Activated CD8-positive, alpha-beta T cell treated with anti-CD3 and anti-CD28 coated beads for 36 hours (primary cell): ENCODE measurements at regions not wholly inside any gene's neighbourhood (a gene's known extent, or its start where the extent isn't known, plus 50 kb on each side); places are given as distances from the start of the nearest gene placed in this dataset.

Experiments
- ATAC-seq: fragments of 200-7000 bp; cut with Tn5 transposase; one replicate; pipeline ENCODE4 v1.10.0; 2021; ENCODE audit warnings: mild to moderate bottlenecking, moderate library complexity
- CTCF ChIA-PET: fragments of 350-600 bp; sonication (Branson Sonifier 250); formaldehyde crosslinking; loops from one replicate; lab custom pipeline; 2021; ENCODE audit warnings: antibody characterized with exemption; lab: Charles Lee
- POLR2A ChIA-PET: fragments of 350-600 bp; sonication (Branson Sonifier 250); formaldehyde crosslinking; loops from one replicate; lab custom pipeline; 2021; ENCODE audit warnings: antibody characterized with exemption; lab: Charles Lee
- DNase-seq: peaks from one replicate; pipeline ENCODE4 v3.0.0-alpha.2; 2020
- H3K27ac Mint-ChIP-seq: one replicate; pipeline ENCODE4 v1.8.0; 2021; ENCODE audit warnings: mild to moderate bottlenecking, mixed read lengths
- H3K27me3 Mint-ChIP-seq: one replicate; pipeline ENCODE4 v1.8.0; 2021; ENCODE audit warnings: mixed read lengths
- H3K36me3 Mint-ChIP-seq: one replicate; pipeline ENCODE4 v1.8.0; 2021; ENCODE audit warnings: low read depth, mixed read lengths
- H3K4me1 Mint-ChIP-seq: one replicate; pipeline ENCODE4 v1.8.0; 2021; ENCODE audit warnings: low read depth, mixed read lengths
- H3K4me3 Mint-ChIP-seq: one replicate; pipeline ENCODE4 v1.8.0; 2021; ENCODE audit warnings: mild to moderate bottlenecking, moderate library complexity, mixed read lengths
- H3K9me3 Mint-ChIP-seq: one replicate; pipeline ENCODE4 v1.8.0; 2021; ENCODE audit warnings: mixed read lengths
- intact Hi-C: fragments of 100-400 bp; cut with micrococcal nuclease; formaldehyde crosslinking; loops from one replicate; pipeline ENCODE4 v1.10.0; 2022
- TF ChIP-seq, protein P1 (sequence below): fragments of 200-600 bp; IDR thresholded peaks from one replicate; pipeline ENCODE4 v1.8.0; 2022; ENCODE audit warnings: antibody characterized with exemption, mild to moderate bottlenecking

- TF ChIP-seq, protein P1, sequence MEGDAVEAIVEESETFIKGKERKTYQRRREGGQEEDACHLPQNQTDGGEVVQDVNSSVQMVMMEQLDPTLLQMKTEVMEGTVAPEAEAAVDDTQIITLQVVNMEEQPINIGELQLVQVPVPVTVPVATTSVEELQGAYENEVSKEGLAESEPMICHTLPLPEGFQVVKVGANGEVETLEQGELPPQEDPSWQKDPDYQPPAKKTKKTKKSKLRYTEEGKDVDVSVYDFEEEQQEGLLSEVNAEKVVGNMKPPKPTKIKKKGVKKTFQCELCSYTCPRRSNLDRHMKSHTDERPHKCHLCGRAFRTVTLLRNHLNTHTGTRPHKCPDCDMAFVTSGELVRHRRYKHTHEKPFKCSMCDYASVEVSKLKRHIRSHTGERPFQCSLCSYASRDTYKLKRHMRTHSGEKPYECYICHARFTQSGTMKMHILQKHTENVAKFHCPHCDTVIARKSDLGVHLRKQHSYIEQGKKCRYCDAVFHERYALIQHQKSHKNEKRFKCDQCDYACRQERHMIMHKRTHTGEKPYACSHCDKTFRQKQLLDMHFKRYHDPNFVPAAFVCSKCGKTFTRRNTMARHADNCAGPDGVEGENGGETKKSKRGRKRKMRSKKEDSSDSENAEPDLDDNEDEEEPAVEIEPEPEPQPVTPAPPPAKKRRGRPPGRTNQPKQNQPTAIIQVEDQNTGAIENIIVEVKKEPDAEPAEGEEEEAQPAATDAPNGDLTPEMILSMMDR: no peak
- ChIA-PET POLR2A (no interaction called here), CTCF (no interaction called here)
- no peaks in the 10 kb centered on the region for H3K36me3 Mint-ChIP-seq
- no peak overlapping the region for H3K27ac Mint-ChIP-seq
- no peak for DNase-seq
- no peaks in the 10 kb centered on the region for H3K4me1 Mint-ChIP-seq
- intact Hi-C loops: no loop called here
- H3K27me3 Mint-ChIP-seq: no peaks in the 10 kb centered on the region
- no peak overlapping the region for H3K4me3 Mint-ChIP-seq
- peaks cover 11% of the 10 kb centered on the region for H3K9me3 Mint-ChIP-seq
- no peak for ATAC-seq
These were observed 272.4 kb upstream of the CDH11 start for GRCh38 chr16:65394281-65394680.

- no peak for DNase-seq
- no peak overlapping the region for H3K4me3 Mint-ChIP-seq
- POLR2A ChIA-PET: no interaction called here
- no peaks in the 10 kb centered on the region for H3K27me3 Mint-ChIP-seq
- no peaks in the 10 kb centered on the region for H3K36me3 Mint-ChIP-seq
- H3K27ac Mint-ChIP-seq: no peak overlapping the region
- CTCF ChIA-PET: no interaction called here
- intact Hi-C loops: no loop called here
- peaks cover 13% of the 10 kb centered on the region for H3K9me3 Mint-ChIP-seq
- ATAC-seq: no peak
- TF ChIP-seq, protein P1: no peak
- H3K4me1 Mint-ChIP-seq: no peaks in the 10 kb centered on the region
These were observed 271.1 kb upstream of the CDH11 start for GRCh38 chr16:65392806-65393565.

- no peak for DNase-seq
- intact Hi-C loops: no loop called here
- Mint-ChIP-seq H3K36me3 (no peaks in the 10 kb centered on the region), H3K27ac (no peak overlapping the region), H3K4me3 (no peak overlapping the region), H3K9me3 (peaks cover 21% of the 10 kb centered on the region), H3K27me3 (no peaks in the 10 kb centered on the region), H3K4me1 (no peaks in the 10 kb centered on the region)
- POLR2A ChIA-PET: no interaction called here
- no peak for ATAC-seq
- TF ChIP-seq, protein P1: no peak
- CTCF ChIA-PET: no interaction called here
These were observed 266.7 kb upstream of the CDH11 start for GRCh38 chr16:65388592-65388991.

GRCh38 chr16:65386672-65387071 is 264.8 kb upstream of the CDH11 start:
- TF ChIP-seq, protein P1: no peak
- Mint-ChIP-seq H3K27ac (no peak overlapping the region), H3K4me3 (no peak overlapping the region), H3K27me3 (no peaks in the 10 kb centered on the region), H3K36me3 (no peaks in the 10 kb centered on the region), H3K4me1 (no peaks in the 10 kb centered on the region), H3K9me3 (peaks cover 19% of the 10 kb centered on the region)
- intact Hi-C loops: no loop called here
- POLR2A ChIA-PET: no interaction called here
- CTCF ChIA-PET: no interaction called here
- ATAC-seq (no peak), DNase-seq (no peak)

DNA sequence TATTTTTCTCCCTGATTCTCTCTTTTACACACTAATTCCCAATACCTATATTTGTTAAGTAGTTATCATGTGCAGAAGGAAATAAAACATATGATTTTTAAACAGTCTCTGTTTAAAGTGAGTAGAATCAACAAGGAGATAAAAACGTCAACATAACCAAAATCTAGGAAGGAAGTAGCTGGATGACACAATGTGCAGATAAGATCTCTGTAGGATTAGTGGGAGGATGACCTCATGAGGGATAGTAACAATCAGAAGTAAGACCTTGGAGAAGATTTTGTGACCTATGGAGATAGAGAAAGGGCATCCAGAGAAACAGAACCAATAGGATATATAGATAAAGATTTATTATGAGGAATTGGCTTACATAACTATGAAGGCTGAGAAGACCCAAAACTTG is 262.6 kb upstream of the CDH11 start:
- TF ChIP-seq, protein P1: no peak
- ATAC-seq: no peak
- H3K27me3 Mint-ChIP-seq: no peaks in the 10 kb centered on the region
- POLR2A ChIA-PET: no interaction called here
- no peaks in the 10 kb centered on the region for H3K36me3 Mint-ChIP-seq
- intact Hi-C loops: no loop called here
- H3K4me1 Mint-ChIP-seq: no peaks in the 10 kb centered on the region
- CTCF ChIA-PET: no interaction called here
- peaks cover 15% of the 10 kb centered on the region for H3K9me3 Mint-ChIP-seq
- no peak for DNase-seq
- no peak overlapping the region for H3K27ac Mint-ChIP-seq
- H3K4me3 Mint-ChIP-seq: no peak overlapping the region
